ENCODE measurements at regions not wholly inside any gene's neighbourhood (a gene's known extent, or its start where the extent isn't known, plus 50 kb on each side); places are given as distances from the start of the nearest gene placed in this dataset.

GRCh38 chr1:58890609-58891008, 106.8 kb upstream of the JUN start:
- no peak for DNase-seq (ENCODE audit: low read depth)

- DNase-seq (ENCODE audit: low read depth): no peak
These were observed 107.5 kb upstream of the JUN start for GRCh38 chr1:58891347-58891746.

GRCh38 chr1:58893257-58893869, 109.5 kb upstream of the JUN start:
- DNase-seq (ENCODE audit: low read depth): no peak

- DNase-seq (ENCODE audit: low read depth): no peak
These were observed 111.2 kb upstream of the JUN start for GRCh38 chr1:58895082-58895481.

- no peak for DNase-seq (ENCODE audit: low read depth)
These were observed 111.8 kb upstream of the JUN start for GRCh38 chr1:58895559-58896145.

- DNase-seq (ENCODE audit: low read depth): no peak
These were observed 112.7 kb upstream of the JUN start for GRCh38 chr1:58896246-58897183.

- DNase-seq (ENCODE audit: low read depth): no peak
These were observed 115.1 kb upstream of the JUN start for GRCh38 chr1:58898739-58899586.

- no peak for DNase-seq (ENCODE audit: low read depth)
These were observed 115.9 kb upstream of the JUN start for GRCh38 chr1:58899587-58900271.

- no peak for DNase-seq (ENCODE audit: low read depth)
These were observed 116.5 kb upstream of the JUN start for GRCh38 chr1:58900396-58900795.

GRCh38 chr1:58901008-58901407, 117.2 kb upstream of the JUN start:
- DNase-seq (ENCODE audit: low read depth): no peak

- DNase-seq (ENCODE audit: low read depth): no peak
These were observed 119.1 kb upstream of the JUN start for GRCh38 chr1:58902830-58903513.

- DNase-seq (ENCODE audit: low read depth): peak; percentile 84
These were observed 119.9 kb upstream of the JUN start for GRCh38 chr1:58903514-58904298.

GRCh38 chr1:58904299-58905125, 120.7 kb upstream of the JUN start:
- no peak for DNase-seq (ENCODE audit: low read depth)

- DNase-seq (ENCODE audit: low read depth): no peak
These were observed 121.3 kb upstream of the JUN start for GRCh38 chr1:58905126-58905490.

GRCh38 chr1:58905628-58906221, 121.9 kb upstream of the JUN start:
- no peak for DNase-seq (ENCODE audit: low read depth)

GRCh38 chr1:58907398-58907797, 123.6 kb upstream of the JUN start:
- no peak for DNase-seq (ENCODE audit: low read depth)

GRCh38 chr1:58908561-58909560, 125.0 kb upstream of the JUN start:
- peak; percentile 58 for DNase-seq (ENCODE audit: low read depth)
